Activated CD4-positive, alpha-beta T cell treated with anti-CD3 and anti-CD28 coated beads for 36 hours (primary cell): ENCODE measurements at regions not wholly inside any gene's neighbourhood (a gene's known extent, or its start where the extent isn't known, plus 50 kb on each side); places are given as distances from the start of the nearest gene placed in this dataset.

Experiments used
- ATAC-seq: fragments of 200-7000 bp; cut with Tn5 transposase; one replicate; pipeline ENCODE4 v1.10.0; 2021; ENCODE audit warnings: mild to moderate bottlenecking, moderate library complexity
- CTCF ChIA-PET: fragments of 350-600 bp; sonication (Branson Sonifier 250); formaldehyde crosslinking; loops from one replicate; lab custom pipeline; 2021; ENCODE audit warnings: antibody characterized with exemption; lab: Charles Lee
- POLR2A ChIA-PET: fragments of 350-600 bp; sonication (Branson Sonifier 250); formaldehyde crosslinking; loops from one replicate; lab custom pipeline; 2021; ENCODE audit warnings: antibody characterized with exemption, inconsistent platforms; lab: Charles Lee
- DNase-seq: peaks from one replicate; pipeline ENCODE4 v3.0.0-alpha.2; 2020
- H3K27ac Mint-ChIP-seq: one replicate; pipeline ENCODE4 v1.8.0; 2021; ENCODE audit warnings: mixed read lengths
- H3K27me3 Mint-ChIP-seq: one replicate; pipeline ENCODE4 v1.8.0; 2021; ENCODE audit warnings: mixed read lengths
- H3K36me3 Mint-ChIP-seq: one replicate; pipeline ENCODE4 v1.8.0; 2021; ENCODE audit warnings: low read depth, mixed read lengths
- H3K4me1 Mint-ChIP-seq: one replicate; pipeline ENCODE4 v1.8.0; 2021; ENCODE audit warnings: mixed read lengths
- H3K4me3 Mint-ChIP-seq: one replicate; pipeline ENCODE4 v1.8.0; 2021; ENCODE audit warnings: mild to moderate bottlenecking, moderate library complexity, mixed read lengths
- H3K9me3 Mint-ChIP-seq: one replicate; pipeline ENCODE4 v1.8.0; 2021; ENCODE audit warnings: low read depth, mixed read lengths
- intact Hi-C, 2 experiments: fragments of 100-400 bp; cut with DNase I in 1 of 2; cut with micrococcal nuclease in 1 of 2; formaldehyde crosslinking; loops; one replicate each; pipeline versions ENCODE4 v1.14.2 to v1.15.1; 2022 to 2024; cut with DNase I, micrococcal nuclease

DNA sequence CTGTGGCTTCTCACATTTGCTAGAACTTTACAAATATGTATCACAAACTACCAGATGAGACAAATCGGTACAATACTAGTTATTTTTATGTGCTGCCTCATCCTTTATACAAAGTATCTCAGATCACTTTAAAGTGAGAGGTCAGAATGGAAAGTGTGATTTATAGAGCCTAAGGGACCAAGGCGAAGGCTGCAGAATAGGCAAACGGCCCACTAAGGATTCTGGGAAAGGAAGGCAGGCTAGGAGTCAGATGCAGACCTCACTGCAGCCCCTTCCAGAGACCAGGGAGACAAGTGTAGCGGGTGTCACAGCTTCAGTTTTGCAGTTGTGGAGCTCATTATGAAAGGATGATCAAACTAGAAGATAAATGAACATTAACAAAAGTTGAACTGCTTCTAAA, 190.6 kb downstream of the HIBADH start:
- no peaks in the 10 kb centered on the region for H3K4me1 Mint-ChIP-seq
- CTCF ChIA-PET, result no interaction called here
- no peak overlapping the region for H3K4me3 Mint-ChIP-seq
- ATAC-seq (no peak), DNase-seq (no peak)
- H3K27me3 Mint-ChIP-seq, result peaks cover 8% of the 10 kb centered on the region
- H3K27ac Mint-ChIP-seq, result no peak overlapping the region
- POLR2A ChIA-PET, result no interaction called here
- H3K36me3 Mint-ChIP-seq, result no peaks in the 10 kb centered on the region
- intact Hi-C loops, result no loop called here
- H3K9me3 Mint-ChIP-seq, result no peaks in the 10 kb centered on the region
